NCI-H1048 (cell line): ENCODE measurements at regions not wholly inside any gene's neighbourhood (a gene's known extent, or its start where the extent isn't known, plus 50 kb on each side); places are given as distances from the start of the nearest gene placed in this dataset.

ENCODE experiments used
- DNase-seq: peaks from one replicate; lab custom pipeline; 2025; lab: John Stamatoyannopoulos, UW

- no peak for DNase-seq
These were observed 528.7 kb downstream of the ZIC1 start for GRCh38 chr3:147937891-147938290.

- no peak for DNase-seq
These were observed 530.3 kb downstream of the ZIC1 start for GRCh38 chr3:147939425-147939824.

DNA sequence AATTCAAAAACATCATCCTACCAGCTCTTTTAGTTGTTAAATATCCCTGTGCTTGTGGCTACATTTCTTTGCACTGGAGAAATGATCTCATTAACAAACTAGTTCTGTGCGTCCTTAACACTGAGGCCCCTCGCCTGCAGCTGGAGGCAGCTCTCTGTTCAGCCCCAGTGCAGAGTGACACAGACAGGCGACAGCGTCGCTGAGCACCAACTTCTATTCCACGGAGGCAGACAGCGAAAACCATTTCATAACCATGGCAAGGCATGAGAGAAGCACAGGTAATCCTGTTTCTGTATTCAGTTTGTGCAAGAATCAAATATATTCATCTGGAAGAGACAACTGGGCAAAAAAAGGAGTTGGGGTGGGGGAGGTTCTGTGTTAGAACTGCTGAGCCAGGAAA is 530.7 kb downstream of the ZIC1 start:
- no peak for DNase-seq

DNA sequence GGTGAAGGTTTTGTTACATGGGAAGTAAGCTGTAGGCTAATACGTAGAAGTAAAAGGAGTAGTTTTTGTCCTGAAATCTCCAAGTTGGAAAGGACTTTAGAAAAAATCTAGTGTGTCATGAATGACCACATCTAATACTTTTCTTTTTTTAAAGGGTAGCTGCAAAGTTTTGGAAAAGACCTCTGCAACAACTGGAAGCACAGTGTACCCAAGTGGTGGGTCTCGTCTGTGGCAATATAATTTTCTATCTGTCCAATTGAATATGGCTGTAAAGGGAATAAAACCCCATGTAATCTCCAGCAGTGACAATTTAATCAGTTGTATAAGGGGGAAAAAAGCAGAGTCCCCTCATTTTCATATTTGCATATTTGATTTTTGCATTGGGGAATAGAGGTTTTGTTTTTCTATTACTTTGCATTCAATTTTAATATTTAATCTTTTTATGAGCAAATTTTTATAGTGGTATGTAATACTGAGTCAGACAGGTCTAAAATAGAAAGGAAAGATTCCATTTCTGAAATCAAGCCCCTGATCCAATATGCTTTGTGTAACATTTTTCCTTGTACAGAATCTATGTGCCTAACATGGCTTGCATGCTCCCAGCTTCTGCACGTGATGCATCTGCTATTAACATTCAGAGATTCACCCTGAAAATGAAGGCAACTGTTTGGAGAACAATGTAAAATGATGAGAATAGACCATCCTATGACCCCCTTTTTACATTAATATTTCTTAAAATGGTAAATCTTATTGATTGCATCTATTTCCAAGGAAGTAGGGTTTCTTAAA is 531.4 kb downstream of the ZIC1 start:
- DNase-seq, result no peak

GRCh38 chr3:147941969-147942368 is 532.8 kb downstream of the ZIC1 start:
- no peak for DNase-seq

DNA sequence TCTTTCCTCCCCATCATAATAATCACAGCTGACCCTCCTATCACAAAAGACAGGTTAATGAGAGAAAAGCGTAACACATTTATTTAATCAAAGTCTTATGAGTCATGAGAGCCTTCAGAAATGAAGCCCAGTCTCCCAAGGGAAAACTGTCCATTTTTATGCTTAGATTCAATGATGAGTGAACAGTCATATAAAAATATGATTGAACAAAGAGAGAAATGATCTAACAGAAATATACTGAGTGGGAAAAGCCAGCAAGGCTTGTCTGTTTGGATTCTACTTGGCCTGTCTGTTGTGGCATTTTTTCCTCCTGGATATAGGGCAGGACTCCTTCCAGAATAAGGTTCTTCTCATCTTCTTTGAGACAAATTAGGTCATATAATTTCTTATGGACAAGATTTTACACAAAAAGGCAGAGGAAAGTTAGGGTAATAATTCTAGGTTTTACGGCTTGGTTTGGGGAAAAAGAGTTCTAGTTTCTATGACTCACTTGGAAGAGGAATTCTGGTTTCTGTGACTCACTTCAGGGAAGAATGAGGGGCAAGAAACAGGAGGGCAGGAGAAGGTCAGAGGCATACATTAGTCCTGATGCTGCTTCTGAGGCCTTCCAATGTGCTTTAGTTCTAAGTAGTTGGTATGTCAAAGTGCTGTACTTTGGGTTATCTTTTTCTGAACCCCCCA is 534.2 kb downstream of the ZIC1 start:
- no peak for DNase-seq

GRCh38 chr3:147945968-147946519 is 536.9 kb downstream of the ZIC1 start:
- DNase-seq, result no peak

DNA sequence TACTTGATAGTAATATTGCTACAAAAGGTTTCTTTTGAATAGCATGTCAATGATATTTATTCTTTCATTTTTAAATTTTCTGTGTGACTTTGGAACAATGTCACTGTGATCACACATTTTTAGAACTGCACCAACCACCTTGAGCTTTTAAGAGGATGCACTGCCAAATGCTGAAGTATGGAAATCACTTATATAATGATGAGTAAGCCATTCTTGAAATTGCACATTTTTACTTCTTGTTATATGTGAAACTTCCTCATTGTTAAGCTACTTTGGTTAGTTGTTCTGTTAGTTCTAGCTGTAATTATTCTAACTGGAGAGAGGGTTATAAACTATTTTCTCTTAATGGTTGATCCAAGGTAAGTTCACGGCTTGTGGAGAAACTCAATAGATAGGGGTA is 547.5 kb downstream of the ZIC1 start:
- no peak for DNase-seq

- DNase-seq, result no peak
These were observed 549.6 kb downstream of the ZIC1 start for GRCh38 chr3:147958754-147959153.

- no peak for DNase-seq
These were observed 551.6 kb downstream of the ZIC1 start for GRCh38 chr3:147960786-147961185.

DNA sequence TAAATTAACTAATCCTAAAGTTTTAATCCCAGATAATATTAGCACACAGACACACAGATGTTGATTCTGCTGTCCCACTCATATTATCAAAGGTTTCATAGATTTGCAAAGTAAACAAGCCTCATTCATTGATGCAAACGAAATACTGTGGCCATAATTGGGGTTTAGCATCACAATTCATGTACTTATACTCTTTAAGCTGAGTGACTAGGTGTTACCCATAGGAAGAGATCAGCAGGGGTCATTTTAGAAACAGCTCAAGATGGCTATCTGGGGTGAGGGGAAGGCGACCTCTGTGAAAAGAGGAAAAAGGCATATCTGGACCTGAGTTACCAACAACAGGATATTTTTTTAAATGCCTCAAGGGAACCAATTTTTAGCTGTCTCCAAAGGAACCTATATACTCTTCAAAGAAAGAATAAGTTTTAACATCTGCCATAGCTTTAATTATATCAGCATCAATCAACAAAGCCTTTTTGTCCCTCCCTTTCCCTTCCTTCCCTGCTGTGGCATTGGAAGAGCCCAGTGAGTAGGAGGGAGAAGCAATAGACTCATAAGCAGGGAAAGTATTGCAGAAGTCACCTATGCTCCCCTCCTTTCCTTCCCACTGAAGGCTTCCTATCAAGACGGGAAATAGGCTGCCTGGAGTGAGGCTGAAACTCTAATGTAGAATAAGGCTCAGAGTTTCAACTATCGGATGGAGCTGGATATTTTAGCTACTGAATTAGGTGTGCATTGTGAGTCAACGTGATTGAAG is 553.4 kb downstream of the ZIC1 start:
- DNase-seq, result no peak

GRCh38 chr3:147963711-147964110 is 554.5 kb downstream of the ZIC1 start:
- DNase-seq, result no peak

GRCh38 chr3:147975165-147975564 is 566.0 kb downstream of the ZIC1 start:
- DNase-seq, result no peak

DNA sequence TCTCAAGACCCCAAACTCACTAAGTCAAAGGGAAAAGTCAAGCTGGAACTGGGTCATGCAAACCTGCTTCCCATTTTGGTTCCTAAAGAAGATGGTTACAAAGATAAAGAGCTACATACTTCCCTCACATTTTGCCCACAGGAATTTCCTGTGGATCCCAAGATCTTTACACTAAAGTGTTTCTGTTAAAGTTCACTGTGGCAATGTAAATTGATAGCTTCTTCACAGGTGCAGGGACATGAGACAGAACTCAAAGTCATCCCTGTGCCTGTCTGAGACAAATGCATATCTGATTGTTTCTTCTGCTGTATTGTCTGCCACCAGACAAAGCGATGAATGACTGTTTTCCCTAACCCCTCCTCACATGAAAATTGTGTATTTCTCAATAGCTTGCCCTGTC is 567.8 kb downstream of the ZIC1 start:
- no peak for DNase-seq

GRCh38 chr3:147987549-147987948 is 578.4 kb downstream of the ZIC1 start:
- no peak for DNase-seq

DNA sequence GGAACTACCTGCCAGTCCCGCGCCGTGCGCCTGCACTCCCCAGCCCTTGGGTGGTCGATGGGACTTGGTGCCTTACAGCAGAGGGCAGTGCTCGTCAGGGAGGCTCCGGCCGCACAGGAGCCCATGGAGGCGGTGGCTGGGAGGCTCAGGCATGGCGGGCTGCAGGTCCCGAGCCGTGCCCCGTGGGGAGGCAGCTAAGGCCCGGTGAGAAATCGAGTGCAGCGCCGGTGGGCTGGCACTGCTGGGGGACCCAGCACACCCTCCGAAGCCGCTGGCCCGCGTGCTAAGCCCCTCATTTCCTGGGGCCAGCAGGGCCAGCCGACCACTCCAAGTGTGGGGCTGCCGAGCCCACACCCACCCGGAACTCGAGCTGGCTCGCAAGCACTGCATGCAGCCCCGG is 580.2 kb downstream of the ZIC1 start:
- no peak for DNase-seq

GRCh38 chr3:148002705-148003205 is 593.6 kb downstream of the ZIC1 start:
- no peak for DNase-seq

DNA sequence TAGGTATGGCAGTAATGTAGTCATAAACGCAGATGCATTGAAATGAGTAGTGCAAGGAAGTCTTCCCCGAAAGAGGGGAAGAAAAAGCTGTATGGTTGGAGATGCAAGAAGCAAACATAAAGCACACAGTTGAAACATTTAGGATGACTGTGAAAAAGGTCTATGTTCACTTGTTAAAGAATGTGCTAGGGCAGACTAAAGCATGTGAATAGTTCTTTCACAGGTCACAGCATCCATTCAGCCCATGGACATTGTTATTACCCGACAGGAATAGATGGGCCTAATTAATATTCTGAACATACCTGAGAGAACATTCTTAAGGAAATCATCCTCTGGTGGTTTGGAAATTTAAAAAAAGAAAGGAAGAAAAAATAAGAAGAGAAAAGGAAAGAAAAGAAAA is 595.2 kb downstream of the ZIC1 start:
- no peak for DNase-seq

GRCh38 chr3:148005456-148005855 is 596.3 kb downstream of the ZIC1 start:
- DNase-seq, result no peak

DNA sequence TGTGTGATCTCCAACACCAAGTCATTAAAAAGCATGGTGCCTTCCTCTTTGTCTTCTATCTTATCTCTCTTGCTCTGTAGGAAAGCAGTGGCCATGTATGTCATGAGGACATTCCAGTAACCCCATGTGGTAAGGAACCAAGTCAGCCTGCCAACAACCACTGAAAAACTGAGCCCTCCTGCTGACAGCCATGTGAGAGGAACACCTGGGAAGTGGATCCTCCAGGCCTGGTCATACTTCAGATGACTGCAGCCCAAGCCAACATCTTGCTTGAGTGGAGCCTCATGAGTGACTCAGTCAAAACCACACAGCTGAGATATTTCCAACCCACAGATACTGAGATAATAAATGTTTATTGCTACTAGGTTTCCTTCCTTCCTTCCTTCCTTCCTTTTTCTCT is 597.3 kb downstream of the ZIC1 start:
- DNase-seq, result no peak

DNA sequence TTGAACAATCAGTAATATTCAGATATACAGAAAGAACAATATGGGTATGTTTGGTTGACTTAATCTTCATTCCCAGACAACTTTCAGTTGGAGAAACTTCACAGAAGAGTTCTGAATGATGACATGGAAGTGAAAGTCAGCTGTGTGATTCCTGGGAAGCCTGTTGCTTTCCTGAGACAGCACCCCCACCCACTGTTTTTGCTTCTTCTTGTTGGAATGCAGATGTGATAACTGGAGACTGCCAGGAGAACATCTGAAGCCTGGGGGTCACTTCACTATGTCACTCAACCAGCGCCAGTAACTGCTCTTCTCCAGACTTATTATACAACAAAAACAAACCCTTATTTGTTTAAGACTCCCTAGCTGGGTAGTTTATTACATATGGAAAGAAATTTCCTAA is 599.4 kb downstream of the ZIC1 start:
- DNase-seq, result no peak

DNA sequence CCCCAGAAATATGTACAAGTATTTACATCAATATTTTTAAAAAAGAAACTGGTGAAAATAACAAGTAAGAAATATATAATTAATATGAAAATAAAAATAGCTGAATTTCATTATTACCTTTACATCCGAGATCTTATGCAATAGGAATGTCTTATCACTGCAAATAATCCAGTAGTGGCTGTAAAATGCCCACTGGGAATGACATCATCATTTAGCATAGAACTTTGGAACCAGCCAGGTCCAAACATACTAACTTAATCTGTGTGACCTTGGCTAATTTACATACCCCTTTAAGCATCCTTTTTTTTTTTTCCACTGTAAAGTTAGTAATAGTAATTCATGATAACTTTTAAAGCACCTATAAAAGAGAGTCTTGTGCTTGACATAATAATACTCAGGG is 611.7 kb downstream of the ZIC1 start:
- DNase-seq, result no peak

DNA sequence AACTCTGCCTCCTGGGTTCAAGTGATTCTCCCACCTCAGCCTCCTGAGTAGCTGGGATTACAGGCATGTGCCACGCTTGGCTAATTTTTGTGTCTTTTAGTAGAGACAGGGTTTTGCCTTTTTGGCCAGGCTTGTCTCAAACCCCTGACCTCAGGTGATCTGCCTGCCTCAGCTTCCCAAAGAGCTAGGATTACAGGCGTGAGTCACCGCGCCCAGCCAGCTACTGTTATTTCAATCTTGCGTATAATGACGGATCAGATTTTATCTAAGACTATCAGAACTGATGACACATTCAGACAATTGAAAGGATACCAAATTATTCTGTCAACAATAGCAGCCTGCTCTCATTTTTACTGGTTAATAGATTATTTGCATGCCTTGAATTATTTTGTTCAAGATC is 612.2 kb downstream of the ZIC1 start:
- DNase-seq, result no peak
